ENCODE measurements at regions not wholly inside any gene's neighbourhood (a gene's known extent, or its start where the extent isn't known, plus 50 kb on each side); places are given as distances from the start of the nearest gene placed in this dataset.
"Not testable (repeated sequence)": the region's sequence is repeated elsewhere in the genome, so short reads cannot be mapped to it uniquely, and the experiment has no call there.

GRCh38 chr9:113705928-113706519 is 170.1 kb upstream of the ZNF618 start:
- DNase-seq: no peak

GRCh38 chr9:113707953-113708695 is 168.0 kb upstream of the ZNF618 start:
- no peak for DNase-seq

GRCh38 chr9:113708821-113709713 is 167.0 kb upstream of the ZNF618 start:
- DNase-seq: no peak

- no peak for DNase-seq
Observed at GRCh38 chr9:113709721-113710120, 166.4 kb upstream of the ZNF618 start.

- DNase-seq: peak; percentile 23
Observed at GRCh38 chr9:113711251-113711650, 164.9 kb upstream of the ZNF618 start.

- peak; percentile 34 for DNase-seq
Observed at GRCh38 chr9:113712053-113712452, 164.1 kb upstream of the ZNF618 start.

- DNase-seq: no peak
Observed at GRCh38 chr9:113715086-113715485, 161.0 kb upstream of the ZNF618 start.

- DNase-seq: no peak
Observed at GRCh38 chr9:113719919-113720318, 156.2 kb upstream of the ZNF618 start.

- no peak for DNase-seq
Observed at GRCh38 chr9:113720495-113720894, 155.6 kb upstream of the ZNF618 start.

- DNase-seq: no peak
Observed at GRCh38 chr9:113721856-113722255, 154.3 kb upstream of the ZNF618 start.

GRCh38 chr9:113724202-113724601 is 151.9 kb upstream of the ZNF618 start:
- DNase-seq: no peak

GRCh38 chr9:113728989-113729388 is 147.1 kb upstream of the ZNF618 start:
- DNase-seq: no peak

- DNase-seq: no peak
Observed at GRCh38 chr9:113734826-113735225, 141.3 kb upstream of the ZNF618 start.

GRCh38 chr9:113737517-113738271 is 138.4 kb upstream of the ZNF618 start:
- DNase-seq: peak; percentile 56

GRCh38 chr9:113738496-113738892 is 137.6 kb upstream of the ZNF618 start:
- DNase-seq: no peak

- no peak for DNase-seq
Observed at GRCh38 chr9:113738893-113739604, 137.1 kb upstream of the ZNF618 start.

- DNase-seq: not testable (repeated sequence)
Observed at GRCh38 chr9:113739605-113740507, 136.3 kb upstream of the ZNF618 start.

- DNase-seq: not testable (repeated sequence)
Observed at GRCh38 chr9:113740508-113741500, 135.3 kb upstream of the ZNF618 start.
